WTC11 (cell line): ENCODE measurements at regions not wholly inside any gene's neighbourhood (a gene's known extent, or its start where the extent isn't known, plus 50 kb on each side); places are given as distances from the start of the nearest gene placed in this dataset.

Experiments used
- ATAC-seq: fragments of 200-7000 bp; cut with Tn5 transposase; 2 replicates; pipeline ENCODE4 v1.10.0; 2021; ENCODE audit warnings: mild to moderate bottlenecking, moderate library complexity
- CTCF ChIA-PET: fragments of 300-600 bp; sonication (Branson Sonifier 250); formaldehyde crosslinking; loops from one replicate; lab custom pipeline; 2021; ENCODE audit warnings: antibody characterized with exemption; lab: Charles Lee
- POLR2A ChIA-PET: fragments of 350-600 bp; sonication (Branson Sonifier 250); formaldehyde crosslinking; loops from one replicate; lab custom pipeline; 2021; ENCODE audit warnings: antibody characterized with exemption; lab: Charles Lee
- DNase-seq: peaks from one replicate; pipeline ENCODE4 v3.0.0; 2021; ENCODE audit warnings: low spot score
- H3K27ac Mint-ChIP-seq: 2 replicates; pipeline ENCODE4 v1.8.0; 2021; ENCODE audit warnings: mixed read lengths
- H3K27me3 Mint-ChIP-seq: 2 replicates; pipeline ENCODE4 v1.8.0; 2021; ENCODE audit warnings: low read depth, mild to moderate bottlenecking, moderate library complexity, mixed read lengths
- H3K36me3 Mint-ChIP-seq: 2 replicates; pipeline ENCODE4 v1.8.0; 2021; ENCODE audit warnings: mixed read lengths
- H3K4me1 Mint-ChIP-seq: 2 replicates; pipeline ENCODE4 v1.8.0; 2022; ENCODE audit warnings: mixed read lengths
- H3K4me3 Mint-ChIP-seq: 2 replicates; pipeline ENCODE4 v1.8.0; 2021; ENCODE audit warnings: mild to moderate bottlenecking, moderate library complexity, mixed read lengths
- H3K9me3 Mint-ChIP-seq: 2 replicates; pipeline ENCODE4 v1.8.0; 2021; ENCODE audit warnings: mixed read lengths
- ATF1 ChIP-seq: sonication (generic); formaldehyde crosslinking; IDR thresholded peaks from 2 replicates; pipeline ENCODE4 v1.8.1; 2023; ENCODE audit warnings: mild to moderate bottlenecking, moderate library complexity, missing genetic modification reagents
- ATF2 ChIP-seq: sonication (generic); formaldehyde crosslinking; IDR thresholded peaks from 2 replicates; pipeline ENCODE4 v1.8.1; 2022; ENCODE audit warnings: low read depth, missing genetic modification reagents, borderline replicate concordance
- FOXK1 ChIP-seq: sonication (generic); formaldehyde crosslinking; IDR thresholded peaks from 2 replicates; pipeline ENCODE4 v1.8.0; 2022; ENCODE audit warnings: mild to moderate bottlenecking, moderate library complexity, missing genetic modification reagents
- FOXP1 ChIP-seq: sonication (generic); formaldehyde crosslinking; IDR thresholded peaks from 2 replicates; pipeline ENCODE4 v1.8.0; 2022; ENCODE audit warnings: missing genetic modification reagents, mild to moderate bottlenecking, moderate library complexity, borderline replicate concordance
- HMGA2 ChIP-seq: fragments of 250-450 bp; sonication (Bioruptor Pico); IDR thresholded peaks from 2 replicates; pipeline ENCODE4 v1.4.0; 2021; ENCODE audit warnings: mild to moderate bottlenecking, moderate library complexity
- JUN ChIP-seq: sonication (generic); formaldehyde crosslinking; IDR thresholded peaks from 2 replicates; pipeline ENCODE4 v1.8.0; 2023; ENCODE audit warnings: mild to moderate bottlenecking, missing genetic modification reagents
- MAX ChIP-seq: sonication (generic); formaldehyde crosslinking; IDR thresholded peaks from 2 replicates; pipeline ENCODE4 v1.8.0; 2022; ENCODE audit warnings: mild to moderate bottlenecking, missing genetic modification reagents
- NR2C2 ChIP-seq: sonication (generic); formaldehyde crosslinking; IDR thresholded peaks from 2 replicates; pipeline ENCODE4 v1.8.0; 2022; ENCODE audit warnings: mild to moderate bottlenecking, missing genetic modification reagents
- PREB ChIP-seq: sonication (generic); formaldehyde crosslinking; IDR thresholded peaks from 2 replicates; pipeline ENCODE4 v1.8.1; 2022; ENCODE audit warnings: mild to moderate bottlenecking, missing genetic modification reagents, moderate library complexity, borderline replicate concordance
- PRRX2 ChIP-seq: fragments of 250-450 bp; sonication (Bioruptor Pico); IDR thresholded peaks from 2 replicates; pipeline ENCODE4 v1.8.0; 2021; ENCODE audit warnings: mild to moderate bottlenecking
- TCF7 ChIP-seq: sonication (generic); formaldehyde crosslinking; IDR thresholded peaks from 2 replicates; pipeline ENCODE4 v1.8.0; 2022; ENCODE audit warnings: mild to moderate bottlenecking, low read depth, missing genetic modification reagents, moderate library complexity
- TEAD4 ChIP-seq: sonication (generic); formaldehyde crosslinking; IDR thresholded peaks from 2 replicates; pipeline ENCODE4 v1.8.0; 2022; ENCODE audit warnings: mild to moderate bottlenecking, missing genetic modification reagents
- TP53 ChIP-seq: sonication (generic); formaldehyde crosslinking; IDR thresholded peaks from 2 replicates; pipeline ENCODE4 v1.8.1; 2023; ENCODE audit warnings: mild to moderate bottlenecking, missing genetic modification reagents
- ZBTB43 ChIP-seq: sonication (generic); formaldehyde crosslinking; IDR thresholded peaks from 2 replicates; pipeline ENCODE4 v1.8.1; 2023; ENCODE audit warnings: mild to moderate bottlenecking, missing genetic modification reagents
- ZSCAN18 ChIP-seq: fragments of 250-450 bp; sonication (Bioruptor Pico); IDR thresholded peaks from 2 replicates; pipeline ENCODE4 v2.1.2; 2022; ENCODE audit warnings: mild to moderate bottlenecking, moderate library complexity
- TF ChIP-seq, protein P1 (sequence below): sonication (generic); formaldehyde crosslinking; IDR thresholded peaks from 2 replicates; pipeline ENCODE4 v1.8.0; 2022; ENCODE audit warnings: missing genetic modification reagents

DNA sequence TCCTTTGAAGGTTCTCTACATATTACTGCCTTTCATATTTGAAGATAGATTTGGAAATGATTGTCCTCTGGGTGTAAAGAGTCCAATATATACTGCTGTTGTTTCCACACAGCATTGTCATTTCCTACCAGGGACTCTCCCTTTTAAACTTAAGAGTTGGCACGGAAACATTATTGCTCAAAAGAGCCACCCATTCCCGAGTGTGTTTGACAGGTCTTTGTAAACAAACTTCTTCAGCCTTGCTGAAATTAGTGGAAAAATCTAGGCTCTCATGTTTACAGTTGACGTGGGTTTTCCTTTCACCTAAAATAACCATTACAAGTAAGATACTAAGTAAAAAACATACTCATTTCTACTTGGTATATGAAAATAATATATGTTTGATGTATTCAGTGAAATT lies 111.4 kb upstream of the LIMCH1 start:
- ChIA-PET POLR2A (no interaction called here), CTCF (no interaction called here)
- H3K27ac Mint-ChIP-seq, result no peak overlapping the region
- TF ChIP-seq FOXP1 (CRISPR knock-in tag) (no peak), HMGA2 (CRISPR knock-in tag) (no peak), PRRX2 (no peak), ATF2 (CRISPR knock-in tag) (no peak), ZBTB43 (CRISPR knock-in tag) (no peak), MAX (CRISPR knock-in tag) (no peak), ZSCAN18 (CRISPR knock-in tag) (no peak)
- no peak for DNase-seq
- ATAC-seq, result no peak
- H3K36me3 Mint-ChIP-seq, result peaks cover 7% of the 10 kb centered on the region
- peaks cover 28% of the 10 kb centered on the region for H3K4me1 Mint-ChIP-seq
- H3K4me3 Mint-ChIP-seq, result no peak overlapping the region
- peaks cover 19% of the 10 kb centered on the region for H3K27me3 Mint-ChIP-seq
- H3K9me3 Mint-ChIP-seq, result peaks cover 10% of the 10 kb centered on the region

DNA sequence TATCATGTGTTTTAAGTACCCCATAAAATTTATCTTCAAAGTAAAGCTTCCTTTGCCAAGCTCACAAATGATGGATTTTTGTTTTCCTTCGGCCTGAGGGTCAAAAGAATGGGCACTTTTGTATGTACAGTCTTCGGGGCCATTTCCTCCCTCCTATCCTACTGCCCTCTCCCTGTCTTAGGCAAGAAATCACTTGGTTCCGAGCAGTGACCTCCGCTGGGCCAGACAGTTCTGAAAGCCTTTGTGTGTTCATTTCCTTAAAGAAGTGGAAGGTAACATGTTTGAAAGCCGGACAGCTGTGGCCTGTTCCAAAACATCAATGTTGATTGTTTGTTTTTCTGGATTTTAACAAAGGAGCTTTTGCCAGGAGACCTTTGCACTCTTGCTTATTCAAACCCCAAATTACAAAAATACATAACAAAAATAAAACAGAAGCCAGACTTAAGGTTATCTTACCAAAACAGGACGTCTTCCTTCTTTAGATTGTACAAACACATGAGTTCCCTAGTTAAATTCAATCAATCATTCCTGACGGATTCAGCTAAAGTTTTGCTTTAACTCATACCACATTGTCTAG lies 110.6 kb upstream of the LIMCH1 start:
- no peak for DNase-seq
- Mint-ChIP-seq H3K27ac (no peak overlapping the region), H3K4me3 (no peak overlapping the region), H3K4me1 (peaks cover 37% of the 10 kb centered on the region), H3K9me3 (peaks cover 10% of the 10 kb centered on the region), H3K36me3 (peaks cover 7% of the 10 kb centered on the region), H3K27me3 (peaks cover 27% of the 10 kb centered on the region)
- TF ChIP-seq JUN (no peak), TP53 (CRISPR knock-in tag) (no peak), PREB (CRISPR knock-in tag) (no peak), FOXK1 (CRISPR knock-in tag) (no peak), ATF1 (CRISPR knock-in tag) (no peak), NR2C2 (CRISPR knock-in tag) (no peak), TEAD4 (no peak), TCF7 (CRISPR knock-in tag) (no peak)
- TF ChIP-seq, protein P1, sequence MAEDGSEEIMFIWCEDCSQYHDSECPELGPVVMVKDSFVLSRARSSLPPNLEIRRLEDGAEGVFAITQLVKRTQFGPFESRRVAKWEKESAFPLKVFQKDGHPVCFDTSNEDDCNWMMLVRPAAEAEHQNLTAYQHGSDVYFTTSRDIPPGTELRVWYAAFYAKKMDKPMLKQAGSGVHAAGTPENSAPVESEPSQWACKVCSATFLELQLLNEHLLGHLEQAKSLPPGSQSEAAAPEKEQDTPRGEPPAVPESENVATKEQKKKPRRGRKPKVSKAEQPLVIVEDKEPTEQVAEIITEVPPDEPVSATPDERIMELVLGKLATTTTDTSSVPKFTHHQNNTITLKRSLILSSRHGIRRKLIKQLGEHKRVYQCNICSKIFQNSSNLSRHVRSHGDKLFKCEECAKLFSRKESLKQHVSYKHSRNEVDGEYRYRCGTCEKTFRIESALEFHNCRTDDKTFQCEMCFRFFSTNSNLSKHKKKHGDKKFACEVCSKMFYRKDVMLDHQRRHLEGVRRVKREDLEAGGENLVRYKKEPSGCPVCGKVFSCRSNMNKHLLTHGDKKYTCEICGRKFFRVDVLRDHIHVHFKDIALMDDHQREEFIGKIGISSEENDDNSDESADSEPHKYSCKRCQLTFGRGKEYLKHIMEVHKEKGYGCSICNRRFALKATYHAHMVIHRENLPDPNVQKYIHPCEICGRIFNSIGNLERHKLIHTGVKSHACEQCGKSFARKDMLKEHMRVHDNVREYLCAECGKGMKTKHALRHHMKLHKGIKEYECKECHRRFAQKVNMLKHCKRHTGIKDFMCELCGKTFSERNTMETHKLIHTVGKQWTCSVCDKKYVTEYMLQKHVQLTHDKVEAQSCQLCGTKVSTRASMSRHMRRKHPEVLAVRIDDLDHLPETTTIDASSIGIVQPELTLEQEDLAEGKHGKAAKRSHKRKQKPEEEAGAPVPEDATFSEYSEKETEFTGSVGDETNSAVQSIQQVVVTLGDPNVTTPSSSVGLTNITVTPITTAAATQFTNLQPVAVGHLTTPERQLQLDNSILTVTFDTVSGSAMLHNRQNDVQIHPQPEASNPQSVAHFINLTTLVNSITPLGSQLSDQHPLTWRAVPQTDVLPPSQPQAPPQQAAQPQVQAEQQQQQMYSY, result no peak
- no peak for ATAC-seq
- POLR2A ChIA-PET, result no interaction called here
- CTCF ChIA-PET, result no interaction called here
